Hematopoietic multipotent progenitor cell treated with erythropoietin and hydrocortisone succinate and interleukin-3 and kit ligand, for 4 days (in vitro differentiated cells): ENCODE measurements at regions not wholly inside any gene's neighbourhood (a gene's known extent, or its start where the extent isn't known, plus 50 kb on each side); places are given as distances from the start of the nearest gene placed in this dataset.
"Not testable (repeated sequence)": the region's sequence is repeated elsewhere in the genome, so short reads cannot be mapped to it uniquely, and the experiment has no call there.

ENCODE experiments used
- DNase-seq: peaks from one replicate; pipeline ENCODE4 v3.0.0-alpha.2; 2015

DNA sequence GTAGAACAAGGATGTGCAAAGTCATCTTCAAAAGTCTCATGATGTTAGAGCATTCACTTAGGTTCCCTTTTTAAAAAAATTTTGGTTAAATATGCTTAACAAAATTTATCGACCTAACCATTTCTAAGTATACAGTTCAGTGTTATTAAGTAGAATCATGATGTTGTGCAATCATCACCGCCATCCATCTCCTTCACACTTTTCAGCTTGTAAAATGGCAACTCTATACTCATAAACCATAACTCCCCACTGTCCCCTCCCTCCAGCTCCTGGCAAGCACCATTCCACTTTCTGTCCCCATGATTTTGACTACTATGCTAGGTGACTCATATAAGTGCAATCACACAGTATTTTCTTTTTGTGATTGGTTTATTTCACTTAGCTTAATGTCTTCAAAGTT, 895.0 kb downstream of the TBL1XR1 start:
- DNase-seq = no peak

DNA sequence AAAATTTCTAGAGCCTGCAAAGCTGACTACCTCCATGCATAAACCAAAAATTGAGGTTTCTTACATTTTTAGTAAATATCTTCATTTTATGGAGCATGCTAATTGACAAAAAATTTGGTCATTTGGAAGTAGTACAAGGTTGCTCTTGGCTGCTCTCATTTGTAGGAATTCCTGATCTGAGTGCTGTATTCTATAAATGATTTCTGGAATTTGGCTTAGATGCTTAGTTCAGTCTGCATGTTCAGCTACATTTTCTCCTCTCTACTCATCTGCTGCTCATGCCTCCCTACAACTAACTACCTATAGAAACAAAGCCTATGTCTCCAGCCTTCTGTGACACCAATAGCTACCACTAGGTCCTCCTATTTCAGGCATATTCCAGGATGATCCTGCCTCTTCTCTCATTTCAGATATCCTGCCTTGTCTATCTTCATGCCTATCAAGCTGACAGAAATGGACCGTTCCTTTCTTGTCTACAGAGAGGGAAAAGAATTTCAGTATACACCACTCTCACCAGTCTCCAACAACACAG, 901.1 kb downstream of the TBL1XR1 start:
- no peak for DNase-seq

DNA sequence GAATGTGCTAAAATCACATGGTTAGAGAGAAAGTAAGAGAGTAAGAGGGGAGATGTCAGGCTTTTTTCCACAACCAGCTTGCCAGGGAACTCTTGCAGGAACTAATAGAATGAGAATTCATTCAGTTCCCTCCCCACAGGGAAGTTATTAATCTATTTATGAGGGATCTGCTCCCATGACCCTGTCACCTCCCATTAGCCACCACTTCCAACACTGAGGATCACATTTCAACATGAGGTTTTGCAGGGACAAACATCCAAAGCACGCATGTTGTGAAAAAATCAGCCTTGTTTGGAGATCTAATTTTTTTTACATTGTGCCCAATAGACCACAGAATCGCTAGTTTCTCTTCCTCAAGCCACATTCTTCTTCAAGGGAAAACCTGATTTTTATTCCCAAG, 904.0 kb downstream of the TBL1XR1 start:
- DNase-seq = no peak

DNA sequence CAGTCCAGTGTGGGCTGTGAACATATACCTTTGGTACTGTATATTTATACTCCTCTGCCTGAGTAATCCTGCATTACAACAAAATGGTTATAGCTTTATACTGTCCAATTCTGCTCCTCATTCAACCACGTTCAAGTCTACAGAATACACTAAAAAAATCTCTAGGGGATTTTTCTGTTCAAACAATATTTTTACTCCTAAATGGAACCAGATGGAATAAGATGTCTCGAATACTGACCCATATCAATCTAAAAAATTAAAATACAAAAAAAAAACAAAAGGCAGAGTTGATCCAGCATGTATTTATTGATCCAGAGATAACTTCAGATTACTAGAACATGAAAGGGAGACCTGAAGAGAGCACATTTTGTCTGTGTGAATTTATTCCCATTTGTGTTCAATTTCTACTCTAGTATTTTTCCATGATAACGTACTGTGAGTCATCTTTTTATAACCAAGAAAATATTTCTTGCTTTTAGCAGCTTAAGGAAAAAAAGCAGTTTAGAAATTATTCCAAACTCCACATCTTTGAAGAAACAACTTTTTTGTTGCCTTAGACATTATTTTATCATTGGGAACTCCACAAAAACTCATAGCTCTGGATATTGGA, 910.7 kb downstream of the TBL1XR1 start:
- no peak for DNase-seq

DNA sequence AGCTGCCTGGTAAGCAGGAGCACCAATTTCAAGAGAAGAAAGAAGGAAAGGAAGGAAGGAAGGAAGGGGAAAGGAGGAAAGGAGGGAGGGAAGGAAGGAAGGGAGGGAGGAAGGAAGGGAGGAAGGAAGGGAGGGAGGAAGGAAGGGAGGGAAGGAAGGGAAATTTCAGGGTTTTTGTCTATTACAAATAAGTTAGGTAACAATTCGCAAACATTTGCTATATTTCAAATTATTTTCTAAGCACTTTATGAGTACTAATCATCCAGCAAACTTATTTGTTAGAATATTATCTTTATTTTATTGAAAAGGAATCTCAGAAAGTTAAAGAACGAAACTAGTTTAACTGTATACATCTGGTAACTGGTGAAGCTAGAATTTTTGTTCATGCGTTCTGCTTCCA, 921.7 kb downstream of the TBL1XR1 start:
- DNase-seq = no peak

DNA sequence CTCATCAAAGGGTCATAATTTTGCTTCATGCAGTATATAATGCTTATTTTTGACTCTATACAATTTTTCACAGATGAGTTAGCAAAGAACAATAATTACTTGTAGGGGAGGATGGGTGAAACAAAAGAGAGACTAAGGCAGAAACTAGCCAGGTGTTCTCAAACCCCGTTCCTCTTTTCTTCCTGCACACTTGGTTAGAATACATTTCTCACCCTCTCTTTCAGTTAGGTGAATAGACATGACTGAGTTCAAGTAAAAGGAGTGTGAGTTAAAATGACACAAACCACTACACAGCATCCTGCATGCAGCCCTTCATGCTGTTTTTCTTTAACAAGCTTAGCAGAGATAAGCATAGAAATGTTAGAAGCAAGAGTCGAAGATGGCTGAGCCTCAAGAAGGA, 922.2 kb downstream of the TBL1XR1 start:
- no peak for DNase-seq

DNA sequence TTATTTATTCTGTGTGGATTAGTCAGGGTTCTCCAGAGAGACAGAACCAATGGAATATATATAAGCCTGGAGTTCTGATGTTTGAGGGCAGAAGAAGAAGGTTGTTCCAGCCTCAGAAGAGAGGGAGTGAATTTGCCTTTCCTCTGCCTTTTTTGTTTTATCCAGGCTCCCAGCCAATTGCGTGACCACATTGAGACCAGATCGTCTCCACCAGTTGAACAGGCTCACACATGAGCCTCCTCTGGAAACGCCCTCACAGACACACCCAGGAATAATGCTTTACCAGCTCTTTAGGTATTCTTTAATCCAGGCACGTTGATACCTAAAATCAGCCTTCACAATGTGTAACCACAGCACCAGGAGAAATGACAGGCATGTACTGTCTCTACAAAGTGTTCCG, 923.1 kb downstream of the TBL1XR1 start:
- DNase-seq = no peak

DNA sequence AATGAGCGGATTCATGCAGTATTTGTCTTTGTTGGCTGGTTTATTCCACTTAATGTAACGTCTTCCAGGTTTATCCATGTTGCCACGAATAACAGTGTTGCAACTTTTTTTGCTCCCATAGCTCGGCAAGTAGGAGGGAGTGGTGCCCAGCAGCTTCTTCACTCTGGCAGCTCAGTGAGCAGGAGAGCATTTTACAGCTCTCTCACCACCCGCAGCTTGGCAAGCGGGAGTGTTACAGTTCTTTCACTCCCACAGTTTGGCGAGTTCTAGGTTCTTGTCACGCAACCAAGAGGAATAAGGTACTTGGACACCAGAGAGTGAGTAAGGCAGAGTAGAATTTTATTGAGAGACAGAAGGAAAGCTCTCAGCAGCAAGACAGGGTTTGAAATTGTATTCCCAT, 935.2 kb downstream of the TBL1XR1 start:
- DNase-seq = no peak

DNA sequence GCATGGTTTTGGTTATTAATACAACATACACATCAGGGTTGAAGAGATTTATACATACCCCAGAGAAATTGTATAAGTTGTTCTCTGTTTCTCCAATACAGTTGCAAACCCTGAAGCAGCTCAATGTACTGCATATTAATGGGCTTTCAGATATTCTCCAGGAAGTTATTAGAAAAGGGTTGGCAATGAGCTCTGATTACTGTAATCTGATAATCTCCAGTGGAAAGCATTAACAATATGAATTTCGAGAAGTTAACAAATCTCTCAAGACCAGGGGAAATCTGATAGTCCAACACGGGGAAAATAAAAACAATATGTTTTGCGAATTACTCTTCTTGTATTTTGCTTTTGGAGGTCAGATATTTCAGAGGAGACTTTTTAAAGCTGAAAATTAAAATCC, 950.1 kb downstream of the TBL1XR1 start:
- DNase-seq = no peak

DNA sequence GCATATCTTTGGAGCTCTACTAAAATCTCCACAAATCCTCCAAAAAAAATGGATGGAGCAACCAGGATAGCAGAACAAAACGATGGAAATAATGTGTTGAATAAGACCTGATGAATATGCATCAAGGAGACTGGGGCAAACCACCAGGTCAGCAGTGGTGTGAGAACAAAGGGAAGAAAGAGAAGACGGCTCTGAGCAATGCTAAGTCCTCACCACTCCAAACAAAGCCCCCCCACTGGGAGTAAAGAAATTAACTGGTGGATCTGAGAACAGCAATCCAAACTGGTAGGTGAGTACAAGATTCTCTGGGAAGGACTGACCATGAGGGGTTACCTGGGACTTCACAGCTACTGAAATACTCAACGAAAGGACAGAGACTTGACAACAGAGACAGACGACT, 977.3 kb downstream of the TBL1XR1 start:
- no peak for DNase-seq

DNA sequence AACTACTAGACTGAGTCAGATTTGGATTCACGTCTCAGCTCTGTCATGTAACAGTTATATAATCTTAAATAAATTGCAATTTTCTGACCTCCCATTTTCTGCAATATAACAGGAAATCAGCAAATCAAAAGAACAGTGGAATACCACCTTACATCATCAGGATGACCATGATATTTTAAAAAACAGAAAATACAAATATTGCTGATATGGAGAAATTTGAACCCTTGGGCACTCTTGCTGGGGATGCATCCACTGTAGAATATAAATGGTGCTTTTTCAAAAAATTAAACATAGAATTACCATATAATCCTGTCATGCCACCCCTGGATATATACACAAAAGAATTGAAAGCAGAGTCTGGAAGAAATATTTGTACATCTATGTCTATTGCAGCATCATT, 982.5 kb downstream of the TBL1XR1 start:
- no peak for DNase-seq

DNA sequence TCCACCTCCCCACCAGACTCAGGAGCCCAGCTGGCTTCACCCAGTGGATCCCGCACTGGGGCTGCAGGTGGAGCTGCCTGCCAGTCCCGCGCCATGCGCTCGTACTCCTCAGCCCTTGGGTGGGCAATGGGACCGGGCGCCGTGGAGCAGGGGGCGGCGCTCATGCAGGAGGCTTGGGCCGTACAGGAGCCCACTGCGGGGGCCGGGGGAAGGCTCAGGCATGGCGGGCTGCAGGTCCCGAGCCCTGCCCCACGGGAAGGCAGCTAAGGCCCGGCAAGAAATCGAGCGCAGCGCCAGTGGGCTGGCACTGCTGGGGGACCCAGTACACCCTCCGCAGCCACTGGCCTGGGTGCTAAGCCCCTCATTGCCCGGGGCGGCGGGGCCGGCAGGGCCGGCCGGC, 984.0 kb downstream of the TBL1XR1 start:
- DNase-seq = not testable (repeated sequence)

DNA sequence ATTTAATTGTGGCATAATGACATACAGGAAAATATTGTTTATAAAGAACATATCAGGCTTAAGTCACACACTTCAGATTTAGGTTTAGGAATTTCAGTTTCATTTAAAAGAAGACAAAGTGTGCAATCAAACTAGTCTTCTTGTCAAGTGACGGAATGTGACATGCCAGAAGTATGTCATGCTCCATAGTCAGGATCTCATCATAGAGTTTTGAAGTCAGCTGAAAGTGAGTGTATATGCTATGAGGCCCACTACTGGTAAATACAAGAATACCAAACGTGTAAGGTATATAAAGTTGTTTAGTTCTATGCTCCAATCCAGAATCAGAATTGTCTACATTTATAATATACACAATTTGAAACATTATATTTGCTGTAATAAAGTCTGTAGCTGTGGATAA, 988.4 kb downstream of the TBL1XR1 start:
- no peak for DNase-seq

DNA sequence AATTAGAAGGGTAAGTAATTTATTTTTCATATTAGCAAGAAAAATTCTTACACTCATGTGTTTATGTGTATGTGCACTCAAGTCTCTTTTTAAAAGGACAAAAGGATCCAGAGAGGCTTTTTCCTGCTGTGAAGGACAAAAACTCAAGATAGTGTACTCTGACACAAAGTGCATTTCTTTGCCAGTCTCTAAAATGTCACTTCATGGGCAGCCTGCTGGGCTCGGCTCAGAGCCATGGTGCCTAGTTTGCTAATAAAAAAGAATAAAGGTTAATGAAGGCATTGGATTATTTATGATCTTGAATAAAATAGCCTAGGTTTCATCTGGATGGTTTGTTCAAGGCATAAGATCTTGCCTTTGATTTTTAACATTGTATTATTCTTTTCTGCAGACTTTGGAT, 989.0 kb downstream of the TBL1XR1 start:
- DNase-seq = no peak

DNA sequence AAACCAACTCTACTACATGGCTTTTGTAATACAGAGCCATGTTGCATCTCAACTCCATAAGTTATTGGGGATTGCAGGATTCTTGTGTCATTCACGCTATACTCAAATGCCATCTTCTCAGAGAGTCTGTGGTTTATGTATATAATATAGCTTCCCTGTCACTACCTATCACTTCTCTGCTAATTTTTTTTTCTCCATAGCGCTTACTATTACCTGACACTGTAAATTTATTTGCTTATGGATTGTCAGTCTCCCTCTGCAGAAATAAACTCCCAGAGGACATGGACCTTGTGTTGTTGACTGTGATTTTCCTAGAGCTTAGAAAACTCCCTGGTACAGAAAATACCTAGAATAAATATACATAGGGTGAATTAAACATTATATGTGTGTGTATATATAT, 990.5 kb downstream of the TBL1XR1 start:
- no peak for DNase-seq

DNA sequence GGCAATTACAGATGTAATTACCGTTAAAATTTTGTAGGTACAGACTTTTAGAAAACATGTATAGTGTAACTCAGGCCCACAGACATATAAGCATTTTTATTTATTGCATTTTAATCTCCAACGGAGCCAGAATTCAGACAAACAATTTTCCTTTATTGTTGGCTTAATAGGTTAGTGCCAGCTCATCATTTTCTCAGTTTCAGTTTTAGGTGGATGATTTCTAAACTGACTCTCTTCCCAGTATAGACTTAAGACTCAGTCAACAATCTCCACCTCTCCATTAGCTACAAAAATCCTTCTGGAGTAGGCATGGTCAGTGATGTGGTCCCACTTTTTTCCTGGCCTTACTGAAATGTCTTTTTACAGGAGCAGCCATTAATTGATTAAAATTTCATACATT, 994.6 kb downstream of the TBL1XR1 start:
- DNase-seq = no peak

DNA sequence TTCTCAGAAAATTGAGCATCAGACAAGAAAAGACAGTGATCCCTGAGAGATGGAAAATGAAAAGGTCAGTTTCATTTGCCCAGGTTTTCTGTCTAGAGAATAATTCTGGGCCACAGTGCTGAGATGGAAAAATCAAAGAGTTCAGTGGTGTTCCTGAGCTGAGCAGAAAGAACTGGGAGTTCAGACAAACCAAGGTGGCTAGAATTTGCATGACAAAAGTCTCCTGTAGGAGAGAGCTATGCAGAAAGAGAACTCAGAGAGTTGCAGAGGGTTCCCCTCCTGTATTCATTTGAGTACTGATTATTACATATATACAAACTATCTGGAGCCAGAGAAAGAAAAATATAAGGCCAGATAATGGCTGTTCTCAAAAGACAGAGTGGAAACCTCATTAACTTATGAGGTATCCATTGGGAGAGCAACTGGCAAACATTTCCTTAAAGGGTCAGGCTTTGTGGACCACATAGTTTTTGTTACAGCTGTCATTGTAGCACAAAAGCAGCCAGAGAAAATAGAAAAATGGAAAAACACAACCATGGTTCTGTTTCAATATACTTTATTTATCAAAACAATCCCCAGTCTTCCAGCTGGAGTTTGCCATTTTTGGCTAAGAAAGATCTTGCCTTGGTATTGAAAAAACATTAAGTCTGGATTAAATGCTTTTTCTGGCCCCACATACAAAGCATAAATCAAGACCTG, 1004.1 kb downstream of the TBL1XR1 start:
- no peak for DNase-seq

DNA sequence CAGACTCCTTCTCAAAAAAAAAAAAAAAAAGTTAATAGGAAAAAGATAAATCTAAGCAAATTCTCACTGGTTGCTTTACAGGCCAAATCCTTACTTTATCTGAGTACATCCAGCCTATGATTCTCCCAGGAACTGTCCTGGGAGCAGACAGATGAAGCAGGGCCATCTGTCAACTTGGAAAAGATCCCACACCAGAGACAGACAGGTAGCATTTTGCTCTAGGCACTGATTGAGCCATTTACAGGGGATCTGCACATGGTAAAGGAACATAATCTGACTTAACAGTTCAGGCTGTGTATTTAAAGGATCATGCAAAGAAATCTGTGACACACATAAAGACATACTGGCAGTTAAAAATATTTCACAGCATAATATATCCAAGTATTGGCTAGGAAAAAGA, 1006.5 kb downstream of the TBL1XR1 start:
- no peak for DNase-seq

DNA sequence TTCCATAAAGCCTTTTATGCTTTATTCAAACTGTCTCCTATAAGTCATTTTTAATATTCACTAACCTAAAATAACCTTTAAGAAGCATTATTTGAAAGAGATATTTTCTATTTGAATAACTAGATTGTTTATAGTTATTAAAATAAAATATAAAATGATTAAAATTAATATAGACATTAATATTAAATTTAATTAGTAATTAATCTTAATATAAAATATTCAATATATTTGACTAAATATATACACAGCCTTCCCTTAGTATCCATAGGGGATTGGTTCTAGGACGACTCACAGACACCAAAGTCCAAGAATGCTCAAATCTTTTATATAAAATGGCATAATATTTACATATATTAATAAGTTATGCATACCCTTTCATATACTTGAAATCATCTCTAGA, 1014.1 kb downstream of the TBL1XR1 start:
- no peak for DNase-seq

DNA sequence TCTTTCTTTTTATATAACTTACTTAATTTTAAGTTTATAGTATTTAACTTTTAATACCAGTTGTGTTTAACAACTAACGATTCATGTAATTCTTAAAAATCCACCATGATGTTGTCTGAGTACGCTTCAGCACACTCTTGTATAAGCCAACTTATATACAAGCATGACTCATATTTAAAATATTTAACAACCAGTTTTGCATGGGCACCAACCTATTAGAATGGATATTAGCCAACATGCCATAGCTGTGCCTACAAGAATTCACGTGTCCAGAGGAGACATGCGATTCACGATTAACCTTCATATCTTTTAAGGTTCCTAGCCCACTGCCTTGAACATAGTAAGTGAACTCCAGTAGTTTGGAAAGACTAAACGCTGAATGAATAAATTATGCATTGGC, 1023.2 kb downstream of the TBL1XR1 start:
- DNase-seq = no peak

DNA sequence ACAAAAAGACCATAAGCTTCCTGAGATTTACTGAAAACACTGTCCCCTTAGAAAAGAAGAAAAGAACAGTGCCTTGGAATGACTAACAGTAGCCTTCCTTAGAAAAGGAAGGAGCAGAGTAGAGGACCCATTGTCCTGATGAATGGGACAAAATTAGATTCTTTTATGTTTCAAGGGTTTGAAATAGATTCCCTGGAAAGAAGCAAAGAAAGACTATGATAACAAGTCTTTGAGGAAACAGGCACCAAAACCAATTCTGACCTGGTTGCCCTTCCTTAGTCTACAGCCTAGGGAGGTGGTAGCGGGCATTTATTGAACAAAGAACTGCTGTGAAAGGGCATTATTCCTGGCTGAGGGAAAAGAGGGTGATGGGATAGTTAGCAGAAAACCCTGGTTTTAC, 1024.8 kb downstream of the TBL1XR1 start:
- DNase-seq = no peak

DNA sequence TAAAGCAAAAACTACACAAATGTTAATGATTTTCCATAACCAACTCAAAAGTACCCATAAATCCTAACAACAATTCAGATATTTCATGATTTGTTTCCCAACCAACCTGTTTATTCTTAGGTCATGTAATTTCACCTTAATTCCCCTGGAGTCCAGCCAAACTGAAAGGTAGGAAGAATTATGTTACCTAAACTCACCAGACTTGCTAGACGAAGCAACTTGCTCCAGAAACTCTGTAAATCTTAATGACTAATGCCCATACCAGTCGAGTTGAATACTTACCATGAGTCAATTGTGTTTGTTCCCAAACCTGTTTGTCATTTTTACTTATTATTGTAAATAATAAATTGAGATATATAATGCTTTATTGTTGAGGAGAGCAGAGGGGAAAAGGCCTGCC, 1030.0 kb downstream of the TBL1XR1 start:
- DNase-seq = no peak

DNA sequence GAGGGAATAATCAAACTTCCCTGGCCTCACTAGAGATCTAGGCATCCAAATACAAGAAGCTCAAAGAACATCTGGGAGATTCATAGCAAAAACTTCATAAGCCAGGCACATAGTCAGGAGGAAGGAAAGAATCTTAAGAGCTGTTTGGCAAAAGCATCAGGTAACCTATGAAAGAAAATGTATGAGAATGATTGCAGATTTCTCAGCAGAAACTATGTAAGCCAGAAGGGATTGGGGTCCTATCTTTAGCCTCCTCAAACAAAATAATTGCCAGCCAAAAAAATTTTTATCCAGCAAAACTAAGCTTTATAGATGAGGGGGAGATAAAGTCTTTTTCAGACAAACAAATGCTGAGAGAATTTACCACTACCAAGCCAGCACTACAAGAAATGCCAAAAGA, 1036.3 kb downstream of the TBL1XR1 start:
- no peak for DNase-seq

DNA sequence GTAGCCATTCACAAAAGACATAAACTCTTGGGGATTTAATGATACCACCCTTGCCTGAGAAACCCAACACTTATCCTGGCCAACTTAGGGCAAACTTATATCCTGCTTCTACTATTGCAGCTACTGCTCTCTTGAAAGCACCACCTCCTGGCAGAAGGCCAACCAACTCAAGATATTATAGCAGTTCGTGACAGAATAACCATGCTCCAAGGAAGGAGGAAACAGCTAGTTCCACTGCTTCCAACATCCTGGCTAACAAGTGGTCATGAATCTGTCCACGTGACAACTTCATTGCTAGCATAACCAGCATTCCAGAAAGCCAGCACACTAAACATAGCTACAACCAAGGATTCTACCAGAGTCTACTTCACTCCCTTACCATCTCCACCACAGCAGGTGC, 1037.5 kb downstream of the TBL1XR1 start:
- no peak for DNase-seq

DNA sequence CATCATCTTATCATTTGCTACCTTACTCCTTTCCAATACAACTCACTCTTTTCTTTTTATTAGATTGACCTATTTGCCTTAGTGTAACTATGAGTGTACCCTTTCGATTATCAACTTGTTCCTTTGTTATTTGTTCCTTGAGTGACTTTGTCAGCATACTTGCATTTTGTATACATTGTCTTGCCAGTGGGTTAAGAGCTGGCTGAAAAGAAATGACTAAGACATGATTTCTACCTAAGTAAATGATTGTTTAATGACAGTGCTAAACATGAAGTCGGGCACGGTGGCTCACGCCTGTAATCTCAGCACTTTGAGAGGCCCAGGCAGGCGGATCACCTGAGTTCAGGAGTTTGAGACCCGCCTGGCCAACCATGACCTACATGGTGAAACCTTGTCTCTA, 1042.3 kb downstream of the TBL1XR1 start:
- no peak for DNase-seq
